ENCODE measurements at regions not wholly inside any gene's neighbourhood (a gene's known extent, or its start where the extent isn't known, plus 50 kb on each side); places are given as distances from the start of the nearest gene placed in this dataset.

GRCh38 chr22:49166746-49167145, 660.9 kb downstream of the BRD1 start:
- no peak for TF ChIP-seq YEATS2 (CRISPR knock-in tag; IDR thresholded peaks at IDR 0.05; ENCODE audit: borderline replicate concordance)
- no peak for TF ChIP-seq EZH2 (conservative IDR thresholded peaks at IDR 0.05; ENCODE audit: low read depth, low read length)
- TF ChIP-seq ZMAT3 (CRISPR knock-in tag; conservative IDR thresholded peaks at IDR 0.05), result no peak
- no peak for TF ChIP-seq ZNF616 (CRISPR knock-in tag; IDR thresholded peaks at IDR 0.05; ENCODE audit: low read depth)
- TF ChIP-seq RAD51 (IDR thresholded peaks at IDR 0.05; ENCODE audit: borderline replicate concordance), result no peak

Data from HepG2 (cell line).